Erythroblast (primary cell): ENCODE measurements at regions not wholly inside any gene's neighbourhood (a gene's known extent, or its start where the extent isn't known, plus 50 kb on each side); places are given as distances from the start of the nearest gene placed in this dataset.

ENCODE experiments used
- GATA1 ChIP-seq: IDR thresholded peaks from 2 replicates; pipeline ENCODE4 v1.6.1; 2011; ENCODE audit warnings: low read depth, mild to moderate bottlenecking, control low read depth, low read length, moderate library complexity
- POLR2A ChIP-seq: IDR thresholded peaks from 2 replicates; pipeline ENCODE4 v1.6.1; 2011; ENCODE audit warnings: mild to moderate bottlenecking, low read length

DNA sequence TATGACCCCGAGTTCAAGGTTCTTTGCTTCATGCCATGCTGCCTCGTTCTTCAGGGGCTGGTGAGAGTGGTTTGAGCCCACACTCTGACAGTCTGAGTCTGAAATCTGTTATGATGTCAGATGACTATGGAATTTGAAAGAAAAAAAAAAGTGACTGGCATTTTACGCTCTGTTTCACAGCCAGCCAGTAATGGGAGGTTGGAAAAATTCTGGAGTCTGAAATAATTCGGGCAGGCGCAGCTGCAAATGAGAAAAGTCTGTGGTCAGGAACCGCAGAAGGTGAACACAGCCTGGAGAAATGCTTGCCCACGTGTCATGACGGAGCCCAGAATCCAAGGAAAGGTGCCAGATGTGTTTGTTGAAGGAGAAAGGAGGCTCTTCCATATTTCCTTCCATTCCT, 269.8 kb upstream of the PWP1 start:
- TF ChIP-seq POLR2A, result no peak
- no peak for TF ChIP-seq GATA1
